ENCODE measurements at regions not wholly inside any gene's neighbourhood (a gene's known extent, or its start where the extent isn't known, plus 50 kb on each side); places are given as distances from the start of the nearest gene placed in this dataset.

GRCh38 chr6:122026582-122027369, 372.7 kb upstream of the HSF2 start:
- 93 to 97% methylated on average over 3 of the region's 3 CpGs for WGBS, 2 experiments (ENCODE audit: low coverage in 1 of 2, low lambda C conversion rate in 2 of 2, missing lambda C conversion rate in 2 of 2)
- Histone ChIP-seq H3K4me2 (ENCODE audit: unreplicated experiment) (no peak overlapping the region), H3K9me2 (ENCODE audit: insufficient read depth) (no peaks in the 10 kb centered on the region), H3K4me1 (ENCODE audit: insufficient read depth) (peaks cover 5% of the 10 kb centered on the region; the same call in 1 of the 2 replicates), H3K79me2 (ENCODE audit: insufficient read depth) (no peaks in the 10 kb centered on the region), H3K9ac (no peak overlapping the region), H3K27ac (no peak overlapping the region), H3F3A (ENCODE audit: insufficient read depth) (no peaks in the 10 kb centered on the region), H4K20me1 (ENCODE audit: insufficient read depth) (no peaks in the 10 kb centered on the region), H3K36me3 (ENCODE audit: low read depth) (no peaks in the 10 kb centered on the region), H3K4me3 (no peak overlapping the region), H3K9me3 (ENCODE audit: low read depth) (no peaks in the 10 kb centered on the region), H2AFZ (no peak overlapping the region), H3K27me3 (replicated peaks; ENCODE audit: insufficient read depth) (no peaks in the 10 kb centered on the region)
- in situ Hi-C loops (cut with MboI), result loop anchor here (10.0 kb wide), 2 partner anchors 172 to 592 kb away; partner anchors contain the start of gene GJA1
- no peak for TF ChIP-seq EZH2phosphoT487 (IDR thresholded peaks at IDR 0.05; ENCODE audit: insufficient read depth, low read depth)
- TF ChIP-seq EZH2 (IDR thresholded peaks at IDR 0.05; ENCODE audit: insufficient read depth, poor library complexity, severe bottlenecking), result no peak
- DNase-seq, result no peak

- H3K9ac ChIP-seq, result no peak overlapping the region
- no peak overlapping the region for H3K4me2 ChIP-seq (ENCODE audit: unreplicated experiment)
- DNase-seq, result no peak
- H3K79me2 ChIP-seq (ENCODE audit: insufficient read depth), result no peaks in the 10 kb centered on the region
- WGBS, 2 experiments (ENCODE audit: low coverage in 1 of 2, low lambda C conversion rate in 2 of 2, missing lambda C conversion rate in 2 of 2), result 93 to 94% methylated on average over 5 of the region's 5 CpGs
- H3K9me3 ChIP-seq (ENCODE audit: low read depth), result no peaks in the 10 kb centered on the region
- in situ Hi-C loops (cut with MboI), result loop anchor here (10.0 kb wide), 2 partner anchors 174 to 594 kb away; partner anchors contain the start of gene GJA1
- no peaks in the 10 kb centered on the region for H3F3A ChIP-seq (ENCODE audit: insufficient read depth)
- no peak overlapping the region for H3K4me3 ChIP-seq
- H3K27ac ChIP-seq, result no peak overlapping the region
- no peak overlapping the region for H2AFZ ChIP-seq
- TF ChIP-seq EZH2phosphoT487 (IDR thresholded peaks at IDR 0.05; ENCODE audit: insufficient read depth, low read depth) (no peak), EZH2 (IDR thresholded peaks at IDR 0.05; ENCODE audit: insufficient read depth, poor library complexity, severe bottlenecking) (no peak)
- H3K36me3 ChIP-seq (ENCODE audit: low read depth), result no peaks in the 10 kb centered on the region
- H3K27me3 ChIP-seq (replicated peaks; ENCODE audit: insufficient read depth), result no peaks in the 10 kb centered on the region
- H4K20me1 ChIP-seq (ENCODE audit: insufficient read depth), result no peaks in the 10 kb centered on the region
- H3K4me1 ChIP-seq (ENCODE audit: insufficient read depth), result peaks cover 12% of the 10 kb centered on the region
- no peaks in the 10 kb centered on the region for H3K9me2 ChIP-seq (ENCODE audit: insufficient read depth)
These were observed 370.4 kb upstream of the HSF2 start for GRCh38 chr6:122028933-122029522.

GRCh38 chr6:122033564-122034181, 365.8 kb upstream of the HSF2 start:
- Histone ChIP-seq H3K4me2 (ENCODE audit: unreplicated experiment) (no peak overlapping the region), H3K4me1 (ENCODE audit: insufficient read depth) (peaks cover 7% of the 10 kb centered on the region)
- DNase-seq, result peak; percentile 81

GRCh38 chr6:122035173-122035572, 364.3 kb upstream of the HSF2 start:
- Histone ChIP-seq H3K4me2 (ENCODE audit: unreplicated experiment) (no peak overlapping the region), H3K79me2 (ENCODE audit: insufficient read depth) (no peaks in the 10 kb centered on the region), H3K9me3 (ENCODE audit: low read depth) (no peaks in the 10 kb centered on the region), H3K27me3 (replicated peaks; ENCODE audit: insufficient read depth) (no peaks in the 10 kb centered on the region), H3K4me1 (ENCODE audit: insufficient read depth) (peaks cover 7% of the 10 kb centered on the region), H2AFZ (no peak overlapping the region), H3K9me2 (ENCODE audit: insufficient read depth) (no peaks in the 10 kb centered on the region), H3K4me3 (no peak overlapping the region), H3K9ac (no peak overlapping the region), H3F3A (ENCODE audit: insufficient read depth) (no peaks in the 10 kb centered on the region), H3K27ac (no peak overlapping the region), H3K36me3 (ENCODE audit: low read depth) (no peaks in the 10 kb centered on the region), H4K20me1 (ENCODE audit: insufficient read depth) (no peaks in the 10 kb centered on the region)
- 87 to 93% methylated on average over 2 of the region's 2 CpGs for WGBS, 2 experiments (ENCODE audit: low coverage in 1 of 2, low lambda C conversion rate in 2 of 2, missing lambda C conversion rate in 2 of 2)
- TF ChIP-seq EZH2phosphoT487 (IDR thresholded peaks at IDR 0.05; ENCODE audit: insufficient read depth, low read depth) (no peak), EZH2 (IDR thresholded peaks at IDR 0.05; ENCODE audit: insufficient read depth, poor library complexity, severe bottlenecking) (no peak)
- no peak for DNase-seq
- in situ Hi-C loops (cut with MboI), result no loop called here

More at GRCh38 chr6:122033564-122034181, 365.8 kb upstream of the HSF2 start:
- no peaks in the 10 kb centered on the region for H3F3A ChIP-seq (ENCODE audit: insufficient read depth)
- in situ Hi-C loops (cut with MboI), result no loop called here
- no peaks in the 10 kb centered on the region for H3K36me3 ChIP-seq (ENCODE audit: low read depth)
- H3K9ac ChIP-seq, result no peak overlapping the region
- H3K27me3 ChIP-seq (replicated peaks; ENCODE audit: insufficient read depth), result no peaks in the 10 kb centered on the region
- no peaks in the 10 kb centered on the region for H3K9me2 ChIP-seq (ENCODE audit: insufficient read depth)
- H4K20me1 ChIP-seq (ENCODE audit: insufficient read depth), result no peaks in the 10 kb centered on the region
- no peak overlapping the region for H3K4me3 ChIP-seq
- no peak overlapping the region for H3K27ac ChIP-seq
- TF ChIP-seq EZH2phosphoT487 (IDR thresholded peaks at IDR 0.05; ENCODE audit: insufficient read depth, low read depth) (no peak), EZH2 (IDR thresholded peaks at IDR 0.05; ENCODE audit: insufficient read depth, poor library complexity, severe bottlenecking) (no peak)
- H3K79me2 ChIP-seq (ENCODE audit: insufficient read depth), result no peaks in the 10 kb centered on the region
- 0% methylated on average over 1 of the region's 1 CpG for WGBS, 2 experiments (ENCODE audit: low coverage in 1 of 2, low lambda C conversion rate in 2 of 2, missing lambda C conversion rate in 2 of 2)
- H3K9me3 ChIP-seq (ENCODE audit: low read depth), result no peaks in the 10 kb centered on the region
- H2AFZ ChIP-seq, result no peak overlapping the region; the same call in 1 of the 2 replicates
